ENCODE measurements at regions not wholly inside any gene's neighbourhood (a gene's known extent, or its start where the extent isn't known, plus 50 kb on each side); places are given as distances from the start of the nearest gene placed in this dataset.

DNA sequence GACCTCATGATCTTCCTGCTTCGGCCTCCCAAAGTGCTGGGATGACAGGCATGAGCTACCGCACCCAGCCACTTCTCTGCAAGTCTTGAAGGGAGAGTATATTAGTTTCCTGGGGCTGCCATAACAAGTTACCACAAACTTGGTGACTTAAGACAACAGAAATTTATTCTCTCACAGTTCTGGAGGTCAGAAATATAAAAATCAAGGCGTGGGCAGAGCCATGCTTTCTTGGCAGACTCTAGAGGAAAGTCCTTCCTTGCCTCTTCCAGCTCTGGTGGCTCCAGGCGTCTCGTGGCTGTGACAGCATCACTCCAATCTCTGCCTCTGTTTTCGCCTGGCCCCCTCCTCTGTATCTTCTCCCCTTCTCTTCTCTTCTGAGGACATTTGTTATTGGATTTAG is 110.2 kb upstream of the NAV2 start:
- no peak for TF ChIP-seq SPI1 (IDR thresholded peaks at IDR 0.05; ENCODE audit: borderline replicate concordance, low read depth)
- TF ChIP-seq GABPA (IDR thresholded peaks at IDR 0.05; ENCODE audit: low read depth), result no peak
- TF ChIP-seq, protein P1, sequence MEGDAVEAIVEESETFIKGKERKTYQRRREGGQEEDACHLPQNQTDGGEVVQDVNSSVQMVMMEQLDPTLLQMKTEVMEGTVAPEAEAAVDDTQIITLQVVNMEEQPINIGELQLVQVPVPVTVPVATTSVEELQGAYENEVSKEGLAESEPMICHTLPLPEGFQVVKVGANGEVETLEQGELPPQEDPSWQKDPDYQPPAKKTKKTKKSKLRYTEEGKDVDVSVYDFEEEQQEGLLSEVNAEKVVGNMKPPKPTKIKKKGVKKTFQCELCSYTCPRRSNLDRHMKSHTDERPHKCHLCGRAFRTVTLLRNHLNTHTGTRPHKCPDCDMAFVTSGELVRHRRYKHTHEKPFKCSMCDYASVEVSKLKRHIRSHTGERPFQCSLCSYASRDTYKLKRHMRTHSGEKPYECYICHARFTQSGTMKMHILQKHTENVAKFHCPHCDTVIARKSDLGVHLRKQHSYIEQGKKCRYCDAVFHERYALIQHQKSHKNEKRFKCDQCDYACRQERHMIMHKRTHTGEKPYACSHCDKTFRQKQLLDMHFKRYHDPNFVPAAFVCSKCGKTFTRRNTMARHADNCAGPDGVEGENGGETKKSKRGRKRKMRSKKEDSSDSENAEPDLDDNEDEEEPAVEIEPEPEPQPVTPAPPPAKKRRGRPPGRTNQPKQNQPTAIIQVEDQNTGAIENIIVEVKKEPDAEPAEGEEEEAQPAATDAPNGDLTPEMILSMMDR (IDR thresholded peaks at IDR 0.05; ENCODE audit: insufficient read depth, low read length), result no peak
- no peak for TF ChIP-seq POLR2AphosphoS5 (IDR thresholded peaks at IDR 0.05; ENCODE audit: low read depth)
- TF ChIP-seq, protein P2, sequence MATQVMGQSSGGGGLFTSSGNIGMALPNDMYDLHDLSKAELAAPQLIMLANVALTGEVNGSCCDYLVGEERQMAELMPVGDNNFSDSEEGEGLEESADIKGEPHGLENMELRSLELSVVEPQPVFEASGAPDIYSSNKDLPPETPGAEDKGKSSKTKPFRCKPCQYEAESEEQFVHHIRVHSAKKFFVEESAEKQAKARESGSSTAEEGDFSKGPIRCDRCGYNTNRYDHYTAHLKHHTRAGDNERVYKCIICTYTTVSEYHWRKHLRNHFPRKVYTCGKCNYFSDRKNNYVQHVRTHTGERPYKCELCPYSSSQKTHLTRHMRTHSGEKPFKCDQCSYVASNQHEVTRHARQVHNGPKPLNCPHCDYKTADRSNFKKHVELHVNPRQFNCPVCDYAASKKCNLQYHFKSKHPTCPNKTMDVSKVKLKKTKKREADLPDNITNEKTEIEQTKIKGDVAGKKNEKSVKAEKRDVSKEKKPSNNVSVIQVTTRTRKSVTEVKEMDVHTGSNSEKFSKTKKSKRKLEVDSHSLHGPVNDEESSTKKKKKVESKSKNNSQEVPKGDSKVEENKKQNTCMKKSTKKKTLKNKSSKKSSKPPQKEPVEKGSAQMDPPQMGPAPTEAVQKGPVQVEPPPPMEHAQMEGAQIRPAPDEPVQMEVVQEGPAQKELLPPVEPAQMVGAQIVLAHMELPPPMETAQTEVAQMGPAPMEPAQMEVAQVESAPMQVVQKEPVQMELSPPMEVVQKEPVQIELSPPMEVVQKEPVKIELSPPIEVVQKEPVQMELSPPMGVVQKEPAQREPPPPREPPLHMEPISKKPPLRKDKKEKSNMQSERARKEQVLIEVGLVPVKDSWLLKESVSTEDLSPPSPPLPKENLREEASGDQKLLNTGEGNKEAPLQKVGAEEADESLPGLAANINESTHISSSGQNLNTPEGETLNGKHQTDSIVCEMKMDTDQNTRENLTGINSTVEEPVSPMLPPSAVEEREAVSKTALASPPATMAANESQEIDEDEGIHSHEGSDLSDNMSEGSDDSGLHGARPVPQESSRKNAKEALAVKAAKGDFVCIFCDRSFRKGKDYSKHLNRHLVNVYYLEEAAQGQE (IDR thresholded peaks at IDR 0.05; ENCODE audit: insufficient replicate concordance, low read depth), result no peak
- DNase-seq (ENCODE audit: low read depth in 1 of 2, low spot score in 1 of 2), result no peak
- H3K27ac ChIP-seq (replicated peaks), result no peak overlapping the region
- H3K27me3 ChIP-seq (ENCODE audit: insufficient read depth, poor library complexity, severe bottlenecking), result peaks cover 2% of the 10 kb centered on the region
- no peak overlapping the region for H3K4me3 ChIP-seq (replicated peaks; ENCODE audit: insufficient read depth, low read length)

DNA sequence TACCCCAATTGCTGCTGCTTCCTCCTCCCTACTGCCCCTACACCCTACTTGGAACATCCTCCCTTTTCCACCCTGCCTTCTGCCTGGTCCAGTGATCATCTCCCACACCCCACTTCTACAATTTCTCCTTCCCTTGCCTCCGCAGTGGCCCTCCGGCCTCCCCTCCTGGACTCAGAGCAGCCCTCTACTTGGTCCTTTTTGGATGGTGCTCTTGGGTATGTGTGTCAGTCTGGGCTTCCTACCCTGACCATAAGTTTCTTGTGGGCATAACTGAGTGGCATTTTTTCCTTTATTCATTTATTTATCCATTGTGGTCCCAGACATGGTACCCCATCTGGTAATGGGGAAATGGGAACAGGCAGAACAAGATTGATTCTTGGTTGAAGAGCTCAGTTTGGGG is 111.4 kb upstream of the NAV2 start:
- TF ChIP-seq POLR2AphosphoS5 (IDR thresholded peaks at IDR 0.05; ENCODE audit: low read depth), result no peak
- TF ChIP-seq, protein P2 (IDR thresholded peaks at IDR 0.05; ENCODE audit: insufficient replicate concordance, low read depth), result no peak
- TF ChIP-seq GABPA (IDR thresholded peaks at IDR 0.05; ENCODE audit: low read depth), result no peak
- TF ChIP-seq SPI1 (IDR thresholded peaks at IDR 0.05; ENCODE audit: borderline replicate concordance, low read depth), result no peak
- no peak for DNase-seq (ENCODE audit: low read depth in 1 of 2, low spot score in 1 of 2)
- Histone ChIP-seq H3K27ac (replicated peaks) (no peak overlapping the region), H3K4me3 (replicated peaks; ENCODE audit: insufficient read depth, low read length) (no peak overlapping the region), H3K27me3 (ENCODE audit: insufficient read depth, poor library complexity, severe bottlenecking) (peaks cover 2% of the 10 kb centered on the region)

DNA sequence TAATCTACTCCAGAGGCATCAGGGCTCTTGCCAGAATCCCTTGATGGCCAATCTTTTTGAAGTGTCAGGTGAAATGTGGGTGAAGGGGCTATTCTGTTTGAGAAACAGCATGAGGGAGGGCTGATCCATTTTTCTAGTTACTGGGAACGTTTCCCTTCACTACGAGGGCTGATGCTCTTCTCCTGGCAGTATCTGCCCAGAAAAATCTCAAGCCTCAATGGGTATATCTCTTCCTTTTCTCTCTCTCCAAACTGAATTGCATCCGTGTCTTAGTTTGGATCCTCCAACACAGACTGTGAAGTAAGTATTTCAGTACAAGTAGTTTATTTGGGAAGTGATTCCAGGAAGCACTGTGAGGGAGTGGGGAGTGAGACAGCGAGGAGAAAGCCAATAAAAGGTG is 113.0 kb upstream of the NAV2 start:
- TF ChIP-seq, protein P1 (IDR thresholded peaks at IDR 0.05; ENCODE audit: insufficient read depth, low read length), result no peak
- no peak for TF ChIP-seq SPI1 (IDR thresholded peaks at IDR 0.05; ENCODE audit: borderline replicate concordance, low read depth)
- TF ChIP-seq POLR2AphosphoS5 (IDR thresholded peaks at IDR 0.05; ENCODE audit: low read depth), result no peak
- TF ChIP-seq, protein P2 (IDR thresholded peaks at IDR 0.05; ENCODE audit: insufficient replicate concordance, low read depth), result no peak
- no peak for TF ChIP-seq GABPA (IDR thresholded peaks at IDR 0.05; ENCODE audit: low read depth)
- Histone ChIP-seq H3K27me3 (ENCODE audit: insufficient read depth, poor library complexity, severe bottlenecking) (peaks cover 2% of the 10 kb centered on the region), H3K27ac (replicated peaks) (no peak overlapping the region), H3K4me3 (replicated peaks; ENCODE audit: insufficient read depth, low read length) (no peak overlapping the region)
- DNase-seq (ENCODE audit: low read depth in 1 of 2, low spot score in 1 of 2), result no peak

All from HL-60 (cell line).